HG02938 (cell line): ENCODE measurements at regions not wholly inside any gene's neighbourhood (a gene's known extent, or its start where the extent isn't known, plus 50 kb on each side); places are given as distances from the start of the nearest gene placed in this dataset.

ENCODE experiments used
- ATAC-seq: cut with Tn5 transposase; IDR thresholded peaks from one replicate; pipeline ENCODE4 v1.9.1; 2021; ENCODE audit warnings: mild to moderate bottlenecking, moderate library complexity; ENCODE audit not compliant: unreplicated experiment

GRCh38 chr1:199301472-199302217 is 662.8 kb downstream of the PTPRC start:
- no peak for ATAC-seq

- no peak for ATAC-seq
Observed at GRCh38 chr1:199302554-199302953, 663.7 kb downstream of the PTPRC start.

- ATAC-seq: no peak
Observed at GRCh38 chr1:199303035-199303434, 664.2 kb downstream of the PTPRC start.

- ATAC-seq: no peak
Observed at GRCh38 chr1:199305053-199305452, 666.2 kb downstream of the PTPRC start.

GRCh38 chr1:199307496-199308264 is 668.8 kb downstream of the PTPRC start:
- no peak for ATAC-seq

GRCh38 chr1:199308349-199308846 is 669.6 kb downstream of the PTPRC start:
- ATAC-seq: peak; percentile 59

- ATAC-seq: no peak
Observed at GRCh38 chr1:199310708-199311107, 671.9 kb downstream of the PTPRC start.

GRCh38 chr1:199311478-199312262 is 672.8 kb downstream of the PTPRC start:
- no peak for ATAC-seq

- ATAC-seq: no peak
Observed at GRCh38 chr1:199312626-199313025, 673.8 kb downstream of the PTPRC start.

- ATAC-seq: no peak
Observed at GRCh38 chr1:199313444-199313843, 674.6 kb downstream of the PTPRC start.

- no peak for ATAC-seq
Observed at GRCh38 chr1:199319341-199319740, 680.5 kb downstream of the PTPRC start.

GRCh38 chr1:199322278-199322677 is 683.4 kb downstream of the PTPRC start:
- no peak for ATAC-seq

- ATAC-seq: no peak
Observed at GRCh38 chr1:199333180-199333579, 694.3 kb upstream of the NR5A2 start.

- no peak for ATAC-seq
Observed at GRCh38 chr1:199335496-199335895, 692.0 kb upstream of the NR5A2 start.

- ATAC-seq: no peak
Observed at GRCh38 chr1:199336745-199337640, 690.5 kb upstream of the NR5A2 start.

GRCh38 chr1:199338760-199339159 is 688.8 kb upstream of the NR5A2 start:
- ATAC-seq: no peak

GRCh38 chr1:199352351-199352750 is 675.2 kb upstream of the NR5A2 start:
- no peak for ATAC-seq

GRCh38 chr1:199353906-199354305 is 673.6 kb upstream of the NR5A2 start:
- ATAC-seq: no peak

- ATAC-seq: no peak
Observed at GRCh38 chr1:199356561-199356960, 670.9 kb upstream of the NR5A2 start.

GRCh38 chr1:199357599-199357998 is 669.9 kb upstream of the NR5A2 start:
- ATAC-seq: no peak
